ENCODE measurements at regions not wholly inside any gene's neighbourhood (a gene's known extent, or its start where the extent isn't known, plus 50 kb on each side); places are given as distances from the start of the nearest gene placed in this dataset.

DNA sequence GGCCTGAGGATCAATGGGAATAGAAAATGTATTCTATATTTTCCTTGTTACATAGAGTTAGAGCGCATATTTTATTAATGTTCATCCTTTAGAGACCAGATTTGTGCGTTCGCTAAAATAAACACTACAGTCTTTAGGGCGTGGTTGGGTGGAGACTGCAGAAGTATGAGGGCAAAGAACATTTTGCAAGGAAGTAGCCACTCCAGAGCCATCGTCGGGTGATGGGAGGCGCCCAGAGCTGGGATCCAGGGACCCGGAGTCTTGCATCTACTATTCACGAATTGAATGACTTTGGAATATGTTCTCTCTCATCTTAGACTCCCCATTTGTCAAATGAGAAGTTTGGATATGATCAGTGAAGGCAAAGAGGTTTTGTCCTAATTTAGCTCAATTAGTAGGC lies 154.2 kb upstream of the IRX6 start:
- ChIA-PET CTCF (no interaction called here), POLR2A (no interaction called here)
- no peak for DNase-seq (ENCODE audit: extremely low spot score)
- TF ChIP-seq ZNF384 (IDR thresholded peaks at IDR 0.05) (no peak), FOXA1 (IDR thresholded peaks at IDR 0.05) (no peak), CTBP1 (IDR thresholded peaks at IDR 0.05; ENCODE audit: borderline replicate concordance) (no peak), HDGF (IDR thresholded peaks at IDR 0.05; ENCODE audit: borderline replicate concordance) (no peak), SUZ12 (IDR thresholded peaks at IDR 0.05) (no peak), BHLHE40 (IDR thresholded peaks at IDR 0.05; ENCODE audit: borderline replicate concordance) (no peak), FOXM1 (IDR thresholded peaks at IDR 0.05; ENCODE audit: borderline replicate concordance) (no peak), TARDBP (IDR thresholded peaks at IDR 0.05) (no peak), ELF4 (IDR thresholded peaks at IDR 0.05) (no peak), ARNT (IDR thresholded peaks at IDR 0.05) (no peak), L3MBTL2 (conservative IDR thresholded peaks at IDR 0.05) (no peak), FOXK2 (IDR thresholded peaks at IDR 0.05) (no peak), SP1 (IDR thresholded peaks at IDR 0.05) (no peak), LEF1 (IDR thresholded peaks at IDR 0.05; ENCODE audit: borderline replicate concordance) (no peak), NFRKB (IDR thresholded peaks at IDR 0.05) (no peak)
- TF ChIP-seq, protein P1, sequence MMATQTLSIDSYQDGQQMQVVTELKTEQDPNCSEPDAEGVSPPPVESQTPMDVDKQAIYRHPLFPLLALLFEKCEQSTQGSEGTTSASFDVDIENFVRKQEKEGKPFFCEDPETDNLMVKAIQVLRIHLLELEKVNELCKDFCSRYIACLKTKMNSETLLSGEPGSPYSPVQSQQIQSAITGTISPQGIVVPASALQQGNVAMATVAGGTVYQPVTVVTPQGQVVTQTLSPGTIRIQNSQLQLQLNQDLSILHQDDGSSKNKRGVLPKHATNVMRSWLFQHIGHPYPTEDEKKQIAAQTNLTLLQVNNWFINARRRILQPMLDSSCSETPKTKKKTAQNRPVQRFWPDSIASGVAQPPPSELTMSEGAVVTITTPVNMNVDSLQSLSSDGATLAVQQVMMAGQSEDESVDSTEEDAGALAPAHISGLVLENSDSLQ (IDR thresholded peaks at IDR 0.05), result no peak

- CTCF ChIA-PET, result interaction anchor here (0.7 to 1.1 kb wide), 2 partner anchors 32 to 103 kb away, joined by 3 to 4 read pairs; no protein-coding TSS in a partner anchor
- POLR2A ChIA-PET, result no interaction called here
- DNase-seq (ENCODE audit: extremely low spot score), result peak; percentile 22
- TF ChIP-seq SP1 (IDR thresholded peaks at IDR 0.05) (no peak), SUZ12 (IDR thresholded peaks at IDR 0.05) (no peak), FOXA1 (IDR thresholded peaks at IDR 0.05) (no peak), BHLHE40 (IDR thresholded peaks at IDR 0.05; ENCODE audit: borderline replicate concordance) (no peak), LEF1 (IDR thresholded peaks at IDR 0.05; ENCODE audit: borderline replicate concordance) (no peak), CTBP1 (IDR thresholded peaks at IDR 0.05; ENCODE audit: borderline replicate concordance) (no peak), HDGF (IDR thresholded peaks at IDR 0.05; ENCODE audit: borderline replicate concordance) (no peak), L3MBTL2 (conservative IDR thresholded peaks at IDR 0.05) (no peak)
- TF ChIP-seq, protein P1 (IDR thresholded peaks at IDR 0.05), result no peak
Measured at GRCh38 chr16:55171241-55171640, 152.8 kb upstream of the IRX6 start.

DNA sequence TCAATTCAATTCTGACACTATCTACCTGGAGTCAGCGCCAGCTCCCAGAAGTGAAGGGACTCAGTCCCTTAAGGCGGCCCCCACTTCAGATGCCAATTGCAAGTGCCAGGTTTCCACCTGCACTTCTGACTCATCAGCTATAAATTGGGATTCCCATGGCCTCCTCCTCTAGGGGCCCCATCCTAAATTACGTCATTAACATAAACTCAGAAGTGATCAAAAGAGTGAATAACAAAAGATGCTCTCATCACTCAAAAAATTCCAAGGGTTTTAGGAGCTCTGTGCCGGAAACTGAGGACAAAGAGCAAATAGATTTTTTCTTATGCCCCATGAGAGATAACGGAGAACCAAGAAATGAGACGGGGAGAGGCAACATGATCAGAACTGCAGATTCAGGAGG lies 148.6 kb upstream of the IRX6 start:
- TF ChIP-seq FOXA1 (IDR thresholded peaks at IDR 0.05) (no peak), FOXK2 (IDR thresholded peaks at IDR 0.05) (no peak), ZNF384 (IDR thresholded peaks at IDR 0.05) (no peak), ARNT (IDR thresholded peaks at IDR 0.05) (no peak), CTBP1 (IDR thresholded peaks at IDR 0.05; ENCODE audit: borderline replicate concordance) (no peak), BHLHE40 (IDR thresholded peaks at IDR 0.05; ENCODE audit: borderline replicate concordance) (no peak), LEF1 (IDR thresholded peaks at IDR 0.05; ENCODE audit: borderline replicate concordance) (no peak), ELF4 (IDR thresholded peaks at IDR 0.05) (no peak), SUZ12 (IDR thresholded peaks at IDR 0.05) (no peak), HDGF (IDR thresholded peaks at IDR 0.05; ENCODE audit: borderline replicate concordance) (no peak), FOXM1 (IDR thresholded peaks at IDR 0.05; ENCODE audit: borderline replicate concordance) (no peak), SP1 (IDR thresholded peaks at IDR 0.05) (no peak), L3MBTL2 (conservative IDR thresholded peaks at IDR 0.05) (no peak), TARDBP (IDR thresholded peaks at IDR 0.05) (no peak), NFRKB (IDR thresholded peaks at IDR 0.05) (no peak)
- TF ChIP-seq, protein P1 (IDR thresholded peaks at IDR 0.05), result no peak
- ChIA-PET CTCF (no interaction called here), POLR2A (no interaction called here)
- no peak for DNase-seq (ENCODE audit: extremely low spot score)

DNA sequence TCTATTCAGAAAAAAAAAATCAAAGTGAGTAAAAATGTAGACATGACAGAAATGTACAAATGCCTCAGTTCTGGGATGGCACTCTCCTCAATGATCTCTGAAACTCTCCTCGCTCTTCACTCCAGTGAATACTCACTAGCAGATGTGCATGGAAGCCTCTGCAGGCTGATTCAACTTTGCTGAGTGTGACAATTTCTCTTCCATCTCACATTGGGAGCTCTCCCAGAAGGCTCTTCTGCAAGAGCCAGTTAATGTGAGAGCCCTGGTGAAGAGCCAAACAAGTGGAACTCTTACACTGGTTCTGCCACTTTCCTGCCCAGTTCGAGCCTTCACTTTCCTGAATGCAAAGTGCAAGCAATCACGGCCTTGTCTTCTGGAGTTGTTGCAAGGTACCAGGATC lies 147.1 kb upstream of the IRX6 start:
- POLR2A ChIA-PET, result no interaction called here
- CTCF ChIA-PET, result no interaction called here
- DNase-seq (ENCODE audit: extremely low spot score), result no peak
- TF ChIP-seq BHLHE40 (IDR thresholded peaks at IDR 0.05; ENCODE audit: borderline replicate concordance) (no peak), SUZ12 (IDR thresholded peaks at IDR 0.05) (no peak), TARDBP (IDR thresholded peaks at IDR 0.05) (no peak), SP1 (IDR thresholded peaks at IDR 0.05) (no peak), LEF1 (IDR thresholded peaks at IDR 0.05; ENCODE audit: borderline replicate concordance) (no peak), CTBP1 (IDR thresholded peaks at IDR 0.05; ENCODE audit: borderline replicate concordance) (no peak), ARNT (IDR thresholded peaks at IDR 0.05) (no peak), NFRKB (IDR thresholded peaks at IDR 0.05) (no peak), L3MBTL2 (conservative IDR thresholded peaks at IDR 0.05) (no peak), FOXM1 (IDR thresholded peaks at IDR 0.05; ENCODE audit: borderline replicate concordance) (no peak), FOXK2 (IDR thresholded peaks at IDR 0.05) (no peak), HDGF (IDR thresholded peaks at IDR 0.05; ENCODE audit: borderline replicate concordance) (no peak), ELF4 (IDR thresholded peaks at IDR 0.05) (no peak), ZNF384 (IDR thresholded peaks at IDR 0.05) (no peak), FOXA1 (IDR thresholded peaks at IDR 0.05) (no peak)
- TF ChIP-seq, protein P1 (IDR thresholded peaks at IDR 0.05), result no peak

- TF ChIP-seq FOXM1 (IDR thresholded peaks at IDR 0.05; ENCODE audit: borderline replicate concordance) (no peak), ELF4 (IDR thresholded peaks at IDR 0.05) (no peak), FOXK2 (IDR thresholded peaks at IDR 0.05) (no peak), CTBP1 (IDR thresholded peaks at IDR 0.05; ENCODE audit: borderline replicate concordance) (no peak), NFRKB (IDR thresholded peaks at IDR 0.05) (no peak), L3MBTL2 (conservative IDR thresholded peaks at IDR 0.05) (no peak)
- CTCF ChIA-PET, result interaction anchor here (0.5 kb wide), 1 partner anchor 61 kb away, joined by 3 read pairs; no protein-coding TSS in a partner anchor
- POLR2A ChIA-PET, result no interaction called here
- DNase-seq (ENCODE audit: extremely low spot score), result no peak
Measured at GRCh38 chr16:55179411-55179810, 144.6 kb upstream of the IRX6 start.

Measured in HEK293T (cell line).